GM12878 (cell line): ENCODE measurements at regions not wholly inside any gene's neighbourhood (a gene's known extent, or its start where the extent isn't known, plus 50 kb on each side); places are given as distances from the start of the nearest gene placed in this dataset.

Experiments used
- ATAC-seq: fragments of 200-7000 bp; cut with Tn5 transposase; 3 replicates; pipeline ENCODE4 v1.9.1; 2020; ENCODE audit warnings: mild to moderate bottlenecking, moderate library complexity
- BruUV-seq: library from RNA; stranded (reverse); fragments of 400-500 nt; replicated peaks from 2 replicates; lab custom pipeline; 2021; lab: Mats Ljungman, UMichigan
- CTCF ChIA-PET: fragments of 300-600 bp; sonication (Branson Sonifier 250); formaldehyde crosslinking; extraction: SDS; loops from one replicate; lab custom pipeline; 2021; ENCODE audit warnings: inconsistent platforms; lab: Yijun Ruan, JAX
- POLR2A ChIA-PET: fragments of 350-600 bp; formaldehyde crosslinking; extraction: SDS; loops from one replicate; lab custom pipeline; 2021; ENCODE audit warnings: inconsistent platforms; lab: Charles Lee
- RAD21 ChIA-PET: fragments of 300-600 bp; sonication (Branson Sonifier 250); formaldehyde crosslinking; loops from one replicate; lab custom pipeline; 2023; ENCODE audit warnings: antibody characterized with exemption; ENCODE audit not compliant: unreplicated experiment; lab: Charles Lee
- SMC1A ChIA-PET: fragments of 300-600 bp; sonication (Branson Sonifier 250); formaldehyde crosslinking; loops from one replicate; lab custom pipeline; 2023; ENCODE audit not compliant: unreplicated experiment, uncharacterized antibody; lab: Charles Lee
- DNase-seq: peaks from one replicate; pipeline ENCODE4 v3.0.0-alpha.2; 2011; ENCODE audit warnings: low read depth, low spot score
- FAIRE-seq: peaks from 3 replicates; lab custom pipeline; 2011; peaks lifted over from hg19 to GRCh38; lab: Jason Lieb, UNC
- H2AFZ ChIP-seq: 2 replicates; pipeline ENCODE4 v1.6.0; 2011; ENCODE audit warnings: low read depth, low read length, control low read depth; ENCODE audit not compliant: control insufficient read depth
- H3K27ac ChIP-seq: 2 replicates; pipeline ENCODE4 v1.5.1; 2011; ENCODE audit warnings: control low read depth; ENCODE audit not compliant: control insufficient read depth, insufficient read depth
- H3K27me3 ChIP-seq, 2 experiments: replicated peaks in 1 of 2; 2 replicates each; pipeline versions ENCODE4 v1.6.0 to v1.6.1; 2011; ENCODE audit warnings: low read length in 1 of 2; ENCODE audit not compliant: control insufficient read depth in 2 of 2, insufficient read depth in 2 of 2
- H3K36me3 ChIP-seq, 2 experiments: 2 replicates each; pipeline ENCODE4 v1.5.1; 2011; ENCODE audit warnings: low read length in 1 of 2; ENCODE audit not compliant: control insufficient read depth in 2 of 2, insufficient read depth in 2 of 2
- H3K4me1 ChIP-seq: 2 replicates; pipeline ENCODE4 v1.6.1; 2011; ENCODE audit warnings: mild to moderate bottlenecking, low read length, moderate library complexity, mixed read lengths; ENCODE audit not compliant: control insufficient read depth, insufficient read depth
- H3K4me2 ChIP-seq: 2 replicates; pipeline ENCODE4 v1.6.0; 2011; ENCODE audit warnings: control low read depth; ENCODE audit not compliant: control insufficient read depth, insufficient read depth
- H3K4me3 ChIP-seq: fragments of 200-600 bp; sonication (generic); 2 replicates; pipeline ENCODE4 v1.5.1; 2016
- H3K79me2 ChIP-seq: 2 replicates; pipeline ENCODE4 v1.6.0; 2011; ENCODE audit warnings: low read length; ENCODE audit not compliant: control insufficient read depth, insufficient read depth
- H3K9ac ChIP-seq: 2 replicates; pipeline ENCODE4 v1.8.0; 2011; ENCODE audit warnings: low read length, control low read depth, mixed read lengths; ENCODE audit not compliant: control insufficient read depth, insufficient read depth
- H3K9me3 ChIP-seq: replicated peaks from 3 replicates; pipeline ENCODE4 v1.5.1; 2011; ENCODE audit warnings: mild to moderate bottlenecking, low read length; ENCODE audit not compliant: control insufficient read depth, insufficient read depth
- H4K20me1 ChIP-seq: 2 replicates; pipeline ENCODE4 v1.6.0; 2011; ENCODE audit not compliant: control insufficient read depth, insufficient read depth
- CHD1 ChIP-seq: IDR thresholded peaks from 2 replicates; pipeline ENCODE4 v1.6.1; 2012; ENCODE audit warnings: low read depth, low read length, improper control_type of control experiment
- IKZF1 ChIP-seq: fragments of 450-650 bp; conservative IDR thresholded peaks from 2 replicates; pipeline ENCODE4 v1.6.1; 2017; ENCODE audit warnings: antibody characterized with exemption, mild to moderate bottlenecking
- MTA3 ChIP-seq: IDR thresholded peaks from 2 replicates; pipeline ENCODE4 v1.6.1; 2012; ENCODE audit warnings: low read length, inconsistent platforms, borderline replicate concordance
- SIX5 ChIP-seq: IDR thresholded peaks from 2 replicates; pipeline ENCODE4 v1.6.1; 2011; ENCODE audit warnings: mild to moderate bottlenecking, low read depth, low read length, moderate library complexity; ENCODE audit not compliant: severe bottlenecking
- SMAD1 ChIP-seq: fragments of 450-650 bp; IDR thresholded peaks from 2 replicates; pipeline ENCODE4 v1.6.1; 2018; ENCODE audit warnings: mild to moderate bottlenecking, low read depth; ENCODE audit not compliant: partially characterized antibody
- SP1 ChIP-seq: IDR thresholded peaks from one replicate; pipeline ENCODE4 v1.6.1; 2011; ENCODE audit warnings: low read depth, low read length
- USF2 ChIP-seq: IDR thresholded peaks from 2 replicates; pipeline ENCODE4 v1.6.1; 2011; ENCODE audit warnings: low read depth, low read length, improper control_type of control experiment, borderline replicate concordance
- ZBED1 ChIP-seq: IDR thresholded peaks from 2 replicates; pipeline ENCODE4 v1.6.1; 2016; ENCODE audit warnings: borderline replicate concordance
- ZBTB33 ChIP-seq: fragments of 450-650 bp; IDR thresholded peaks from 2 replicates; pipeline ENCODE4 v1.6.1; 2017; ENCODE audit warnings: mild to moderate bottlenecking
- WGBS: methylation state at CpG from one replicate; pipeline ENCODE4 v1.1.6; 2016; ENCODE audit warnings: low lambda C conversion rate; ENCODE audit not compliant: insufficient replicate concordance, insufficient coverage; ENCODE audit errors: missing lambda C conversion rate; 5-methylcytosine and 5-hydroxymethylcytosine counted together
- in situ Hi-C: fragments of 300-500 bp; cut with MboI; formaldehyde crosslinking; loops from 9 replicates; pipeline ENCODE4 v1.14.3; 2018; ENCODE audit warnings: mixed read lengths
- intact Hi-C: fragments of 100-400 bp; cut with micrococcal nuclease; formaldehyde crosslinking; loops from one replicate; pipeline ENCODE4 v1.14.2; 2022; ENCODE audit not compliant: unreplicated experiment
- TF ChIP-seq, protein P1 (sequence below): IDR thresholded peaks from 2 replicates; pipeline ENCODE4 v1.6.1; 2011; ENCODE audit warnings: low read depth, mild to moderate bottlenecking, low read length, moderate library complexity, borderline replicate concordance; ENCODE audit errors: extremely low read depth

- peaks cover 4% of the 10 kb centered on the region; the same call in 1 of the 3 replicates for H3K9me3 ChIP-seq
- peak; percentile 54 for ATAC-seq
- H3K27me3 ChIP-seq, result no peaks in the 10 kb centered on the region
- no peak overlapping the region for H3K4me3 ChIP-seq
- no TSS peak for BruUV-seq
- in situ Hi-C loops (no loop called here), intact Hi-C loops (no loop called here)
- H4K20me1 ChIP-seq, result no peaks in the 10 kb centered on the region
- TF ChIP-seq SIX5, result no peak
- no peak for FAIRE-seq
- POLR2A ChIA-PET, result interaction anchor here (0.6 to 1.3 kb wide), 3 partner anchors 11 to 406 kb away, joined by 3 read pairs; no protein-coding TSS in a partner anchor
- H3K36me3 ChIP-seq, result no peaks in the 10 kb centered on the region
- H3K4me1 ChIP-seq, result peaks cover 18% of the 10 kb centered on the region
- H3K9ac ChIP-seq, result no peak overlapping the region
- no peak overlapping the region for H2AFZ ChIP-seq
- SMC1A ChIA-PET, result interaction anchor here (1.2 to 1.5 kb wide), 4 partner anchors 15 to 96 kb away, joined by 3 to 4 read pairs (median 4); no protein-coding TSS in a partner anchor
- CTCF ChIA-PET, result interaction anchor here (0.5 to 1.1 kb wide), 3 partner anchors 97 to 662 kb away, joined by 3 read pairs; no protein-coding TSS in a partner anchor
- 29% methylated on average over 6 of the region's 6 CpGs for WGBS
- no peak for DNase-seq
- RAD21 ChIA-PET, result interaction anchor here (1.0 to 2.1 kb wide), 10 partner anchors 11 to 662 kb away, joined by 3 to 9 read pairs (median 4); no protein-coding TSS in a partner anchor
- no peak overlapping the region; the same call in 1 of the 2 replicates for H3K27ac ChIP-seq
- H3K79me2 ChIP-seq, result no peaks in the 10 kb centered on the region
- H3K4me2 ChIP-seq, result no peak overlapping the region
These were observed 310.8 kb downstream of the SHQ1 start for GRCh38 chr3:72537448-72537847.

DNA sequence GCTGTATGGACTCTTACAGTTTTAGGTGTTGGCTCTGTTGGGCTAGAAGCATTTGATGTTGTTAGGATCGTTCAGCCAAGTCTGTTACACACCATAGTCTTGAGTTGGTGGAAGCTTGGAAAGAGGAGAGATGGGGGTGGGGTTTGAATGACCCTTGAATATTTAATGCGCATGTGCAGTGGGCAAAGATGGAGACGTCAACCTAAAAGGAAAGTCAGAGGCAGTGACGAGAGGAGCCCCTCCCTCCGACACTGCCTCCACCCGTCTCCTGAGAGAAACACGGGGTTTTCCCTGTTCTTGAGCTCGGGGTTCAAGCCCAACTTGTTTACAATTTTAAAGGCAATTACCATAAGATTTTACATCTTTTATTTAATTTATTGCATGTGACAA lies 311.4 kb downstream of the SHQ1 start:
- Histone ChIP-seq H3K27ac (no peak overlapping the region), H3K9me3 (peaks cover 4% of the 10 kb centered on the region; the same call in 1 of the 3 replicates), H3K4me1 (peaks cover 18% of the 10 kb centered on the region), H3K27me3 (no peaks in the 10 kb centered on the region), H3K79me2 (no peaks in the 10 kb centered on the region), H2AFZ (no peak overlapping the region), H3K4me2 (no peak overlapping the region), H4K20me1 (no peaks in the 10 kb centered on the region), H3K4me3 (no peak overlapping the region), H3K9ac (no peak overlapping the region), H3K36me3 (no peaks in the 10 kb centered on the region)
- no peak for ATAC-seq
- TF ChIP-seq USF2, result no peak
- TF ChIP-seq SP1, result no peak
- TF ChIP-seq ZBED1, result no peak
- no peak for TF ChIP-seq MTA3
- no peak for TF ChIP-seq SMAD1
- TF ChIP-seq, protein P1, sequence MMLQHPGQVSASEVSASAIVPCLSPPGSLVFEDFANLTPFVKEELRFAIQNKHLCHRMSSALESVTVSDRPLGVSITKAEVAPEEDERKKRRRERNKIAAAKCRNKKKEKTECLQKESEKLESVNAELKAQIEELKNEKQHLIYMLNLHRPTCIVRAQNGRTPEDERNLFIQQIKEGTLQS, result no peak
- TF ChIP-seq IKZF1, result no peak
- no peak for TF ChIP-seq CHD1
- no peak for TF ChIP-seq ZBTB33
- WGBS, result 38% methylated on average over 8 of the region's 8 CpGs
- ChIA-PET POLR2A (interaction anchor here (0.6 to 0.9 kb wide), 2 partner anchors 11 to 407 kb away, joined by 3 read pairs; no protein-coding TSS in a partner anchor), CTCF (interaction anchor here (0.5 kb wide), 1 partner anchor 98 kb away, joined by 3 read pairs; no protein-coding TSS in a partner anchor), RAD21 (interaction anchor here (1.3 to 1.9 kb wide), 5 partner anchors 12 to 662 kb away, joined by 3 to 9 read pairs (median 7); no protein-coding TSS in a partner anchor), SMC1A (interaction anchor here (1.2 to 1.5 kb wide), 3 partner anchors 10 to 96 kb away, joined by 3 to 4 read pairs (median 4); no protein-coding TSS in a partner anchor)
- no peak for DNase-seq
- intact Hi-C loops, result no loop called here
- BruUV-seq, result no TSS peak
- in situ Hi-C loops, result no loop called here
- FAIRE-seq, result no peak
